ENCODE measurements at regions not wholly inside any gene's neighbourhood (a gene's known extent, or its start where the extent isn't known, plus 50 kb on each side); places are given as distances from the start of the nearest gene placed in this dataset.

DNA sequence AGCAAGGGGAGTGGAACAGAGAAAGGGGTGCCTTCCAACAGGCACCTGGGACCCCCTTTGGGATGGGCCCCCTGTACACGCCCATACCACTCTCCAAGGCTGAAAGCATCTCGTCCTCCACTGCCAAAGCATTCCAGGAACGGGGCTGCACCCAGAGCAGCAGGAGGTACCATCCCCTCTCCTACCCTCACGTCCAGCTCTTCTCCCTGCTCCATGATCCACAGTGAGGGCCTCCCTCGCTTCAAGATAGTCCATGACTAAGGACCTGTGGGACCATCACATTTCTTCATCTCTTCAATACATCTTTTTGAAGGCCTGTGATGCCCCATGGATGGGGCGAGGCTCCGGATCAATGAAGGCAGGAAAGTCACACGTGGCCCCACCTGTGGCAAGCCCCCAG, 209.9 kb downstream of the ANKRD60 start:
- TF ChIP-seq POLR2AphosphoS5 (IDR thresholded peaks at IDR 0.05): no peak
- TF ChIP-seq, protein P1, sequence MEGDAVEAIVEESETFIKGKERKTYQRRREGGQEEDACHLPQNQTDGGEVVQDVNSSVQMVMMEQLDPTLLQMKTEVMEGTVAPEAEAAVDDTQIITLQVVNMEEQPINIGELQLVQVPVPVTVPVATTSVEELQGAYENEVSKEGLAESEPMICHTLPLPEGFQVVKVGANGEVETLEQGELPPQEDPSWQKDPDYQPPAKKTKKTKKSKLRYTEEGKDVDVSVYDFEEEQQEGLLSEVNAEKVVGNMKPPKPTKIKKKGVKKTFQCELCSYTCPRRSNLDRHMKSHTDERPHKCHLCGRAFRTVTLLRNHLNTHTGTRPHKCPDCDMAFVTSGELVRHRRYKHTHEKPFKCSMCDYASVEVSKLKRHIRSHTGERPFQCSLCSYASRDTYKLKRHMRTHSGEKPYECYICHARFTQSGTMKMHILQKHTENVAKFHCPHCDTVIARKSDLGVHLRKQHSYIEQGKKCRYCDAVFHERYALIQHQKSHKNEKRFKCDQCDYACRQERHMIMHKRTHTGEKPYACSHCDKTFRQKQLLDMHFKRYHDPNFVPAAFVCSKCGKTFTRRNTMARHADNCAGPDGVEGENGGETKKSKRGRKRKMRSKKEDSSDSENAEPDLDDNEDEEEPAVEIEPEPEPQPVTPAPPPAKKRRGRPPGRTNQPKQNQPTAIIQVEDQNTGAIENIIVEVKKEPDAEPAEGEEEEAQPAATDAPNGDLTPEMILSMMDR (IDR thresholded peaks at IDR 0.05): no peak
